Stomach (tissue), 4 donors: ENCODE measurements at regions not wholly inside any gene's neighbourhood (a gene's known extent, or its start where the extent isn't known, plus 50 kb on each side); places are given as distances from the start of the nearest gene placed in this dataset.

Experiments
- EP300 ChIP-seq: sonication (generic); formaldehyde crosslinking; IDR thresholded peaks from one replicate; pipeline ENCODE4 v1.6.1; 2017; ENCODE audit warnings: antibody characterized with exemption
- POLR2A ChIP-seq, 4 donors: fragments of 450-650 bp; IDR thresholded peaks; one replicate each; pipeline ENCODE4 v1.6.1; 2016; ENCODE audit warnings: antibody characterized with exemption in 4 of 4, control low read depth in 2 of 4, mild to moderate bottlenecking in 1 of 4, moderate library complexity in 1 of 4
- TF ChIP-seq, protein P1 (sequence below), 7 experiments: fragments of 450-650 bp in 4 of 7; fragments of 200-600 bp in 3 of 7; sonication (generic) in 3 of 7; IDR thresholded peaks; one replicate each; pipeline ENCODE4 v1.5.1; 2016 to 2019; ENCODE audit warnings: antibody characterized with exemption in 7 of 7, control low read depth in 2 of 7, mild to moderate bottlenecking in 1 of 7

DNA sequence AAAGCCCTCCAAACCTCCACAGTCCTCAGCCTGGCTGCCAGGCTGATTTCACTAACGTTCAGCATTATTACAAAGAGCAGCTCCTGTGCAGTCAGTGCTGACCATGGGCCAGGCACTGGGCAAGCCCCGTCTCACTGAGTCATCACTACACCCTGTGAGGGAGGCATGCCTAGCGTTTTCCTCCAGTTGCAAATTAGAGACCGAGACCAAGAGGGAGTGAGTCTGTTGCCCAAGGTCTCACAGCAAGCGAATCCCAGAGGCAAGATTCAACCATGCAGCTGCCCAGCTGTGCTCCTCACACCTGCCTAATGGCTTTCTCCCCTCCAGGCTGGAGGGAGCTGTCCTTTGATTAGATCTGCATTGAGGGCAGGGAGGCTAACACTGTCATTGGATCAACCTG, 229.3 kb upstream of the LHX5 start:
- TF ChIP-seq, protein P1, sequence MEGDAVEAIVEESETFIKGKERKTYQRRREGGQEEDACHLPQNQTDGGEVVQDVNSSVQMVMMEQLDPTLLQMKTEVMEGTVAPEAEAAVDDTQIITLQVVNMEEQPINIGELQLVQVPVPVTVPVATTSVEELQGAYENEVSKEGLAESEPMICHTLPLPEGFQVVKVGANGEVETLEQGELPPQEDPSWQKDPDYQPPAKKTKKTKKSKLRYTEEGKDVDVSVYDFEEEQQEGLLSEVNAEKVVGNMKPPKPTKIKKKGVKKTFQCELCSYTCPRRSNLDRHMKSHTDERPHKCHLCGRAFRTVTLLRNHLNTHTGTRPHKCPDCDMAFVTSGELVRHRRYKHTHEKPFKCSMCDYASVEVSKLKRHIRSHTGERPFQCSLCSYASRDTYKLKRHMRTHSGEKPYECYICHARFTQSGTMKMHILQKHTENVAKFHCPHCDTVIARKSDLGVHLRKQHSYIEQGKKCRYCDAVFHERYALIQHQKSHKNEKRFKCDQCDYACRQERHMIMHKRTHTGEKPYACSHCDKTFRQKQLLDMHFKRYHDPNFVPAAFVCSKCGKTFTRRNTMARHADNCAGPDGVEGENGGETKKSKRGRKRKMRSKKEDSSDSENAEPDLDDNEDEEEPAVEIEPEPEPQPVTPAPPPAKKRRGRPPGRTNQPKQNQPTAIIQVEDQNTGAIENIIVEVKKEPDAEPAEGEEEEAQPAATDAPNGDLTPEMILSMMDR (IDR thresholded peaks at IDR 0.05) = no peak
- TF ChIP-seq POLR2A (IDR thresholded peaks at IDR 0.05) (no peak), EP300 (no peak)
